ENCODE measurements at regions not wholly inside any gene's neighbourhood (a gene's known extent, or its start where the extent isn't known, plus 50 kb on each side); places are given as distances from the start of the nearest gene placed in this dataset.

DNA sequence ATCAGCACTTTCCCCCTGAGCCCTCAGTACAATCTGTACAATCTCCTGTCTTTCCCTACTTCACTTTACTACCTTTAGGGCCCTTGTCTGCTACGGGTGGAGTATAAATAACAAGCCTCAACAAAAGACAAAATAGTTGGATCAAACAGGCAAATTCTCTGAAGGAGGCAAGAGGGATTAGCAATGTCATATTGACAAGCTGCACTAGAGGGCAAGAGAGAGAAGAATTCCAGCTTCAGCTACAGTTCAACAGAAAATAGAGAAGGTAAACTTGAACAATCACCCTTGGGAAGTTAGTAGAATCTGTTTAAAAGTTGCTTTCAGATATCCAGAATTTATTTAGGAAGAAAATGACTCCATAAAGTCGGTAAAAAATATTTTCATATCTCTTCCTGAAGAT is 68.4 kb upstream of the IZUMO3 start:
- BruUV-seq (replicated peaks), result no TSS peak
- no peaks in the 10 kb centered on the region for H3K4me1 ChIP-seq (ENCODE audit: control insufficient read depth, insufficient read depth, low read length)
- no peak overlapping the region for H2BK120ac ChIP-seq (ENCODE audit: low read depth, low read length)
- no peak overlapping the region for H2BK20ac ChIP-seq (ENCODE audit: low read depth, low read length)
- H3K9me3 ChIP-seq (ENCODE audit: control insufficient read depth, insufficient read depth, low read length), result peaks cover 6% of the 10 kb centered on the region
- intact Hi-C loops (cut with micrococcal nuclease) (no loop called here), in situ Hi-C loops (cut with MboI; ENCODE audit: low sequenced_read_pairs) (no loop called here), dilution Hi-C loops (cut with HindIII; ENCODE audit: low sequenced_read_pairs, unreplicated experiment) (no loop called here)
- DNase-seq (no peak), ATAC-seq (ENCODE audit: low read depth) (no peak)
- H3K4ac ChIP-seq (ENCODE audit: low read depth, low read length), result no peak overlapping the region
- WGBS, 2 experiments (ENCODE audit: extremely low coverage in 2 of 2, insufficient read length in 1 of 2), result no CpG with 5 or more reads among the region's 2 CpGs
- no peak overlapping the region for H3K4me2 ChIP-seq (ENCODE audit: low read depth, low read length)
- no peak overlapping the region for H3K4me3 ChIP-seq (ENCODE audit: insufficient read depth, low read depth, low read length)
- H3K27ac ChIP-seq (ENCODE audit: insufficient read depth, low read length), result no peak overlapping the region
- no peaks in the 10 kb centered on the region for H3K79me1 ChIP-seq (ENCODE audit: low read depth in 1 of 2, low read length in 2 of 2)
- no peak overlapping the region for H3K56ac ChIP-seq (ENCODE audit: extremely low read depth, insufficient read depth, low read length)
- no peak overlapping the region for H3K9ac ChIP-seq (ENCODE audit: low read depth, low read length)
- H2BK5ac ChIP-seq (ENCODE audit: low read depth, low read length, poor library complexity, severe bottlenecking), result no peak overlapping the region
- no peak overlapping the region for H3K18ac ChIP-seq (ENCODE audit: low read depth, low read length)
- H3K9me1 ChIP-seq (ENCODE audit: insufficient read depth, low read length), result no peaks in the 10 kb centered on the region
- CTCF ChIA-PET, result no interaction called here
- no peak overlapping the region for H3K23ac ChIP-seq (ENCODE audit: low read depth, low read length)
- H2AK9ac ChIP-seq (replicated peaks; ENCODE audit: low read depth, low read length, poor library complexity), result no peak overlapping the region
- H3K36me3 ChIP-seq (ENCODE audit: control insufficient read depth, insufficient read depth, low read length), result no peaks in the 10 kb centered on the region
- H2BK15ac ChIP-seq (ENCODE audit: low read depth, low read length), result no peak overlapping the region
- POLR2A ChIA-PET (ENCODE audit: unreplicated experiment), result no interaction called here
- no peak overlapping the region for H3K14ac ChIP-seq (replicated peaks; ENCODE audit: low read depth, low read length)
- no peak overlapping the region for H2AK5ac ChIP-seq (ENCODE audit: low read depth, low read length)
- H3K27me3 ChIP-seq (ENCODE audit: control insufficient read depth, insufficient read depth, low read length), result no peaks in the 10 kb centered on the region
- TF ChIP-seq BHLHE40 (IDR thresholded peaks at IDR 0.05; ENCODE audit: low read depth, low read length) (no peak), FOS (IDR thresholded peaks at IDR 0.05; ENCODE audit: low read depth, low read length) (no peak), POLR2A (IDR thresholded peaks at IDR 0.05; ENCODE audit: low read depth, low read length) (no peak), MAZ (IDR thresholded peaks at IDR 0.05; ENCODE audit: borderline replicate concordance, low read depth, low read length) (no peak), CHD1 (IDR thresholded peaks at IDR 0.05; ENCODE audit: low read depth, low read length) (no peak), SMC3 (IDR thresholded peaks at IDR 0.05; ENCODE audit: low read depth, low read length) (no peak)
- TF ChIP-seq, protein P1, sequence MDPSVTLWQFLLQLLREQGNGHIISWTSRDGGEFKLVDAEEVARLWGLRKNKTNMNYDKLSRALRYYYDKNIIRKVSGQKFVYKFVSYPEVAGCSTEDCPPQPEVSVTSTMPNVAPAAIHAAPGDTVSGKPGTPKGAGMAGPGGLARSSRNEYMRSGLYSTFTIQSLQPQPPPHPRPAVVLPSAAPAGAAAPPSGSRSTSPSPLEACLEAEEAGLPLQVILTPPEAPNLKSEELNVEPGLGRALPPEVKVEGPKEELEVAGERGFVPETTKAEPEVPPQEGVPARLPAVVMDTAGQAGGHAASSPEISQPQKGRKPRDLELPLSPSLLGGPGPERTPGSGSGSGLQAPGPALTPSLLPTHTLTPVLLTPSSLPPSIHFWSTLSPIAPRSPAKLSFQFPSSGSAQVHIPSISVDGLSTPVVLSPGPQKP (IDR thresholded peaks at IDR 0.05; ENCODE audit: borderline replicate concordance, low read depth, low read length), result no peak
- no peak overlapping the region for H4K5ac ChIP-seq (ENCODE audit: low read depth, low read length)
- no peak overlapping the region for H4K8ac ChIP-seq (ENCODE audit: low read depth in 2 of 2, low read length in 2 of 2)
- H2AFZ ChIP-seq (replicated peaks; ENCODE audit: low read length, poor library complexity), result no peak overlapping the region
- H4K20me1 ChIP-seq (ENCODE audit: insufficient read depth, low read length), result no peaks in the 10 kb centered on the region
- no peak overlapping the region for H4K91ac ChIP-seq (ENCODE audit: insufficient read depth, low read depth, low read length)

Data from IMR-90 (cell line).